GM19463 (cell line): ENCODE measurements at regions not wholly inside any gene's neighbourhood (a gene's known extent, or its start where the extent isn't known, plus 50 kb on each side); places are given as distances from the start of the nearest gene placed in this dataset.
"Not testable (repeated sequence)": the region's sequence is repeated elsewhere in the genome, so short reads cannot be mapped to it uniquely, and the experiment has no call there.

Experiments used
- ATAC-seq: cut with Tn5 transposase; IDR thresholded peaks from one replicate; pipeline ENCODE4 v1.9.1; 2021; ENCODE audit warnings: mild to moderate bottlenecking, moderate library complexity; ENCODE audit not compliant: unreplicated experiment

DNA sequence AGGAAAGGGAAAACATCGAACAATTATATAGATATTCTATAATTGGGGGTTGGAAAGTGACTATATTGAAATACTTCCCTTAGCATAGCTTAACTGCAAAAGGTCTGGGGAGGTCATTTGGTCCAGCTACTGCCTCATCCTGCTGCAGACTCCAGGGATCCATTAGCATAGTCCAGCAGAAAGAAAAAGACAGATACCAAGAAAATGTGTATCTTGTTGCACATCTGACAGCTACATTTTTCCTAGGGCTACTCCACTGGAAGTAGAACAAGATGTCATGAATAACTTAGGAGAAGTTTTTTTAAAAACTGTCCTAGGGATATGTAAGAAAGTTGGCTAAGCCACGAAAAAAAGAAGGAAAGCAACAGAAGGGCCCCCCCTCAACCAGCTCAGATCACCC, 92.9 kb upstream of the SLC30A5 start:
- no peak for ATAC-seq

DNA sequence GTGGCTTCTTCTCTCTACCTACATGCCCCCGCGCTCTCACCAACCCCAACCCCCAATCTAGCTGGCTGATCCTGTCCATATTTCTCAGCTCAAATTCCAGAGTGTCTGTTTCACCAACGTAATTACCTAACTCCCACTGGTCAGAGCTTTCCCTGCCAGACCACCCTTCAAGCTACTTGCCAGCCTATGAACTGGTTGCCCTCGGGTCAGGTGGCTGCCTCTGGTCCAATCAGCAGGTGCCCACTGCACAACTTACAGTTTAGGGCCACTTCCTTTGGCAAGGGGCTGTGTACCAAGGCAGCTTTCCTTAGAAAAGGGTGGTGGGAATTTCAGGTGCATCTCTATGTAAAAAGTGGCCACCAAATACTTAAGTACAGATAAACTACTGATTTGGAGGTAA, 92.2 kb upstream of the SLC30A5 start:
- no peak for ATAC-seq

DNA sequence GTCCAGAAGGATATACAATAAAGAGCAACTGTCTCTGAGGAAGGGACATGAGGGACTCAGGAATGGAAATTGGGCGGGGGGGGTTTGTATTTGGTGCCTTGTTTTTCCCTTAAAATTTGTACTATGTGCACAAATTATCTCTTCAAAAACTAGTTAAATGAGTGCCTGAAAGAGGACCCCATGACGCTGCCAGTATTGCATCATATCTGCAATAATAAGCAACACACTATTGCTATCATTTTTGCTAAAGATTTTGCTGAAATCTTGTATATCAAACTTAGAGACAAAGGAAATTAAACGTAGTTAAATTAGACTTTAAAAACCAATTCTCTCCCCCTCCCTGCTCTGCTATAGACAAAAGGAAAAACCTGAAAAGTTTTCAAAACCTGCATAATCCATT, 89.7 kb upstream of the SLC30A5 start:
- ATAC-seq: no peak

DNA sequence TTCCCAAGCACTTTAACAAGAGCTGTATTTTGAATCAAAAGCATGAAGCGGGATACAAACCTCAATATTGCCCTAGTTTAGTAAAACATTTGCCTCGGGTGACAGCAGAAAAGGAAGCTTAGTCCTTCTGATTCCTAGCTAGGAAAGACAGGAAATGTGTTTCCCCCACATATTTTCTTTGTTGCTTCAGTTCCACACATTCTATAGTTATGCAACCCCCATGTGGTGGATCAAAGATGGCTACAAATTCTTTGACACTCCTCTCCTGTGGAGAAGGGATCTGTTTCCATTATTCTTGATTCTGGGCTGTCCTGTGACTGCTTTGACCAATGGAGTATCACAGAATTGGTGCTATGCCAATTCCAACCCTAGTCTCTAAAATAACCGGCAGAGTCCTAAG, 89.1 kb upstream of the SLC30A5 start:
- no peak for ATAC-seq

DNA sequence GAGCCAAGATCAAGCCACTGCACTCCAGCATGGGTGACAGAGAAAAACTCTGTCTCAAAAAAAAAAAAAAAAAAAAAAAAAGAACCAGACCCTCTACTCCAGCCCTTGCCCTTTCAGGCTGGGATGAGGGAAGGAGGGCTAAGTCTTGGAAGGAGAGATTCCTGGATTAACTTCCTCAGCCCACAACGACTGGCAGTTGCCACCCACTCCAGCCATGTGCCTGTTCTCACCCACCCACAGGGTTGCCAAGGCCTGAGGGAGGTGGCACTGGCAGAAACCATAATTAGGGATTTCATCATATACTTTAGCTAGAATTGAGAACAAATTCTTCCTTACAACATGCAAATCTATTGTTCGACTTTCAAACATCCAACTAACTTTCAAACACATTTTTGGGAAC, 87.8 kb upstream of the SLC30A5 start:
- no peak for ATAC-seq

DNA sequence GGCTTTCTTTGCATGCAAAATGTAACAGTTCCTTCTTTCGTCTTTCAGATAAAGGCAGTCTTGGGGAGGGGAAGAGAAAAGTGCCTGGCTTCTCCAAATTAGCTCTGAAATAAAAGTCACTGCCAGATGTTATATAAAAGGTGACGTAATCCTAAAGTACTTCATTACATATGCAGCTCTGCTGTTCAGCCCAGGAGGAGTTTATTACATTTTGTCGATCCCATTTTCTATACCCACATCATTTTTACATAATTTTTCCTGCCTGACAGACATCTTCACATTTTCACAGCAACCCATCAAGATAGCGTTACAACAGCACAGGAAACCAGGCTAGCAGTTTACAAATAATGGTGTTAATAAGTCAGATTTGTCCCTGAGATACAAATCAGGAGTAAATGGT, 86.7 kb upstream of the SLC30A5 start:
- ATAC-seq: no peak

DNA sequence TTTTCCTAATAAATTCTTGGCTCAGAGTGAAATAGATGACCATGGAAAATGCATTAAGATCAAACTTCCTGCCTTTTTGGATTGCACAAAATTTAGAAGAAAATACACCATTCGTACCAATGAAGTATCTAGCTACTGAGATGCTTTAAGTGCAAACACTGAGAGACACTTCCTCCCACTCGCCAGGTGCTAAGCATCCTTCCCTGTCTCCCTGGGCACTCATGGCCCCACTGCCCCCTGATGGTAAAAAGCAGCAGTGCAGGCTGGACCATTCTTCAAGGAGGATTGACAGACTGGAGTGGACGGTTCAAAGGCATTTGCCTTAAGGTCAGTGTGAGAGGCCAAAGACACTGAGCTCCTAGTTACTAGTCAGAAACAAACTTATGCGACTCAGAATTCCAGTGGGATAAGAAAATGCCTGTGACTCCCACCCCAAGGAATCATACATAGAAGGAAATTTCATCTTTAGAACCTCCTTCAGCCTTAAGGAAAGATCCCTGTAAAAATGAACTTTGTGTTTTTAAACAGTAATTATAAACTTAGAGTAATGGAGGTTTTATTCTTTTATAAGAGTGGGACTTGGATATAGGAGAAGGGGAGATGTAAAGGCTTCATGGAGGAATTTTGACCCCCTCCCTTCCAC, 86.0 kb upstream of the SLC30A5 start:
- peak; percentile 87 for ATAC-seq

DNA sequence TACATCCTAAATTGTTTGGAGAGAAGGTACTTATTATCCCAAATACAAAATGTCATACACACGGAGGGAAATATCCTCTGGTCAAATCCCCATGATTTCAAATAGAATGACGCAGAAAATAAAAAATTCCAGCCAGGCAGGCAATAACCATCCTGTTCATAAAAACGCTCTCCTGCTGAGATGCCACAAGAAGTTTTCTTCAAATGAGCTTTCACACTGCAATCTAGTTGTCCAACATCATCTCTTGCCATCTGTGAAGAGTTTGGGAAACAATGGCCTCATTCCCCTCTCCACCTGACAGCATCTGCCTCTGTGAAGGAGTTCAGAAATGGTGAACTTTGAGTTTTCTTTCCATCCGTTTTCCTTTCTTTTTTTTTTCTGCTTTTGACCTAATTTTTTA, 83.3 kb upstream of the SLC30A5 start:
- no peak for ATAC-seq

DNA sequence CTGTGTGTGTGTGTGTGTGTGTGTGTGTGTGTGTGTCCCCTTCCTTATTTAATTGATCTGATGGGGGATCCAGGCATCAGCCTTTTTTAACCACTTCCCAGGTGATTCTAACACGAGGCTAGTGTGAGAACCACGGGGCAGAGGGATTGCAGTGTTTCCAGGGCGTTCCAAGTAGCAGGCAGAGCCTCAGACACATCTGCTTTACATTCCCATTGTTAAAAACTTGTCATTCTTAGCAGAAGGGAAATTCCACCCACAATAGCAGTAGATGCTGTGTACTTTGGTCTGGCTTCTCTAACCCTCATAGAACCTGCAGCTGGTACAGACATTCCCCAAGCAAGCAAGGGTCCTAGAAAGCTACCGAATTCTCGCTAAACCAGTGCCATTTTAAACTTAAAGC, 81.9 kb upstream of the SLC30A5 start:
- ATAC-seq: no peak

DNA sequence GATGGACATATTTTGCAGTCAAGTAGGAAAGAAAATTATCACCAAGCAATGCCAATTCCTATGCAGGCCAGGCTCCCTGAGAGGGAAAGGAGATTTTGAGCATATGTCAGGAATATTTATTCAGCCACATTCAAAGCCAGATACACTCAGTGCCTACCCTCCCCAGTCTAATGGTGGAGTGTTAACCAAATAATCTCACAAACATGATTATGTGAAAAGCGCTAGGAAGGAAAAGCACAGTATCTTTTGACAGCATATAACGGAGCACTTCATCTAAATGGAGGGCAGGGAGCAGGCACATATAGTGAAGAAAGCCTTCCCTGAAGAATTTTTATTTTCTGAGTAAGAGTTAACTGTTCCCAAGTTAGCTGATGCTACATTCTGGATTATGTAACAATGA, 80.3 kb upstream of the SLC30A5 start:
- ATAC-seq: no peak

DNA sequence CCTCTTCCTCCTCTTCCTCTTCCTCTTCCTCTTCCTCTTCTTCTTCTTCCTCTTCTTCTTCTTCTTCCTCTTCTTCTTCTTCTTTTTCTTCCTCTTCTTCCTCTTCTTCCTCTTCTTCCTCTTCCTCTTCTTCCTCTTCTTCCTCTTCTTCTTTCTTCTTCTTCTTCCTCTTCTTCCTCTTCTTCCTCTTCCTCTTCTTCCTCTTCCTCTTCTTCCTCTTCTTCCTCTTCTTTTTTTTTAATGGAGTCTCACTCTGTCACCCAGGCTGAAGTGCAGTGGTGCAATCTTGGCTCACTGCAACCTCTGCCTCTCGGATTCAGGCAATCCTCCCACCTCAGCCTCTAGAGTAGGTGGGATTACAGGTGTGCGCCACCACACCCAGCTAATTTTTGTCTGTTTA, 79.8 kb upstream of the SLC30A5 start:
- not testable (repeated sequence) for ATAC-seq

DNA sequence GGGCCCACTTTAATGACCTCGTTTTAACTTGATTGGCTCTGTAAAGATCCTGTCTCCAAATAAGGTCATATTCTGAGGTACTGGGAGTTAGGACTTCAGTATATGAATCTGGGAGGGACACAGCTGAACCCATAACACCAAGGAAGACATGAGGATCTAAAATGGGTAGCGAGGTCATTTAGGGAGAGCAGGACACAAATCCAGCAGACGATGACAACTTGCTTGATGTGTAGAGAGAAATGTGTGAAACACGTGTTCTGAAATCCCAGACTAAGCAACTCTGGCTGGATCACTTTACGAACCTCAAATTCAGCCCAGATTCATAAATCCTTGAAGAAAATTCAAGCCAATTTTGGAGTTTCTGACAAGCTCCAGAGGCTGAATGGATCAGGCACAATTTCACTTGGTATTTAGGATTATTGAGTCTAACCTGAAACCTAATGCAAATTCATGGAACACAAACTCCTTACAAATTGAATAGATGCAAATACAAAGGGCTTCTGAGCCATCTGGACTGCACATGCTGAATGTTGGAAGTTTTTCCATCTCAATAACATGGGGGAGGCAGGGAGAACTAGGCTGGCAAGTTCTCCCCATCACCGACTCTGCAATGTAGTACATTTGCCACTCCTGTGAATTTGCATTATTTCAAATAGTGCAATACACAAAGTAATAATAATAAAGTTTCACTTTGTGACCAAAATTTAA, 74.0 kb upstream of the SLC30A5 start:
- no peak for ATAC-seq

DNA sequence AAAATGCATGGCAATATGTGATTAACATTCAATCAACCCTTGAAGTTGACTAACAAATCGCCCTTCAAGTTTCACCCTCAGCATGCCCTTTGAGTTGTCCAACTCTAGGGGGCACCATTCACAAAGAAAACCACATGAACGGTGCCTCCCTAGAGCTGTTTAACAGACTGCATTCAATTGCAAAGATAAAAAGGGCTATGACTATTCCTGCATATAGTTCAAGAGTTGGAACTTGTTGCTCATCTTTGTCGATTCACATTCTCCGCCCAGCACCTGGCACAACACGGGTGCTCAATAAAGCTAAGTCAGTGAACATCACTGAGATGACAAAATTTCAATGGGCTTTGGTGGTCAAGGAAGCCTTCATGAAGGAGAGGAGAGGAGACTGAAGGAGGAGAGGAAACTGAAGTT, 69.6 kb upstream of the SLC30A5 start:
- no peak for ATAC-seq

DNA sequence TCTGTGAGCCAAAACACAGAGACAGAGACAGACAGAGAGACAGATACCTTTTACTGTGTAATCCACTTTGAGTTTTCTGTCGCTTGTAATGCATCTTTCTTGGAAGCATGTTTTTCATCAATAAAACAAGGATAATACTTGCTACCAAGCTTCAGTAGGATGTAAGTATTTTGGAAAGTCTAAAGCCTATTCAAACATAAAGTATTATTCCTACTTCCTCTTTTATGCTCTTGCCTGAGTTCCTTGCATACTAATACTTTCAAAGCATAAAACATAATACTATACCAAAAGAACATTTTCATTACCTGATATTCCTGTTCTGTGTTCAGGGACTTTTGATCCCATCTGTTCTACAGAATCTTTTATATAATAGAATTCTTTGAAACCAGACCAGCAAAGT, 64.5 kb upstream of the SLC30A5 start:
- ATAC-seq: no peak

DNA sequence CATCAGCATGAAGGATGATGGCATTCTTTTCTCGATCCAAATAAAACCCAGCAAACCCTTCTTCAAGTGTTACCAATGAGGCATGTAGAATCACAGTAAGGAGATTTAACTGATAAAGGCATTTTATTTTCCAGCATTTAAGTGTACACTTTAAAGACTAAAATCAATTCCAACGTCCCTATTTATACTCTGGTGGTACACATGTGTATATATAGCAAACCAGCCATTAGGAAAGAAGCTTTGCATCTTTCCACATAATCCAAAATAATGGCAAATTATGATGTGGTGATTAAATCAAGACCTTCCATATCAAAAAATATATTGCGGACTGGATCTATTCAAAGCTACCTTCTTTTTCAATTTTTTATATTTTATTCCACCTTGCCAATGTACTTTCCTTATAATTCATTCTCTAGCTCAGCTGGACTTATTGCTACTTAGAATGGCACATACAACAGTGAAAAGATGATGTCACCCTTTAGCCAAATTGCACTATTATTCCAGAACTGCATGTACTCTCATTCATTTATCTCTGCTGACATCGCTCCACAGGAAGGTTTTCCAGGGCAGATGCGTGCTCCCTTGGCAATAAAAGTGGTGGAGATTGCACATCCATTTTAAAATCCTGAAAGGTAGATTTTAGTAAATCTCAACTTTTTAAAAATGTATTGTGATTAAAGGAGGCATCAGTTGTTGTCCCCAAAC, 63.3 kb upstream of the SLC30A5 start:
- no peak for ATAC-seq

DNA sequence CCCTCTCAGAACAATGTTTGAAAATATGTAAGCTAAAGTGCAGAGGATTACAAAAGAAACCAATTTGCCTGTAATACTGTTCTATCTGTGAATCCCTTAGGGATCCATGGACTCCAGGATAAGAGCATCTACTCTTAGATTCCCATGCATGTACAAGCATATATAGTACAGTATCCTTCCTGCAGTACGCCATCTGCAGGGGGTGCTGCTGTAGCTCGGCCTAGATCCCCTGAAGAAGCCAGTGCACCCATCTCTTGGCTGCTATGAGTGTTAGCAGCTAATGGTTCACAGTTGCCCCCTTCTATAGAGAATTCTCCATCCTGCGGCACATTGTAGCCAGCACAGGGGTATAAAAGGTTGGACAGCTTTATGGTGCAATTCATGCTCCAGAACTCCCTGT, 61.8 kb upstream of the SLC30A5 start:
- ATAC-seq: no peak

DNA sequence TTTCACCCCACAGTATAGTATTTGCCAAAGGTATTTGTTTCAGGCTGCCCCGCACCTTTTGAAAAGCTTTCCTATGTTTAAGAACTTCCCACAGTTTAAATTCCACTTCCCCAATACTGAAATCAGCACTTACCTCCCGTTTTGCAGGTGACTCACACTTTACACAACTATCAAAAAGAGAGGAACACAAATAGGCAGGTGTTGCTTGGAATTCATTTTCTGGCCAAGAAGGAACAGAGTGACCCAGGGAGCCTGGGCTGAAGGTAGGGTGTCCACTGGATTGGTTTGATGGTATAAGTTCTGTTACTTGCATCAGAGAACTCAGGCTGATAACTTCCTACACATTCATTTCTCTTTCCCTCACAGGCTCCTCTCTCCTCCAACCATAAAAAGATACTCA, 60.1 kb upstream of the SLC30A5 start:
- ATAC-seq: no peak

DNA sequence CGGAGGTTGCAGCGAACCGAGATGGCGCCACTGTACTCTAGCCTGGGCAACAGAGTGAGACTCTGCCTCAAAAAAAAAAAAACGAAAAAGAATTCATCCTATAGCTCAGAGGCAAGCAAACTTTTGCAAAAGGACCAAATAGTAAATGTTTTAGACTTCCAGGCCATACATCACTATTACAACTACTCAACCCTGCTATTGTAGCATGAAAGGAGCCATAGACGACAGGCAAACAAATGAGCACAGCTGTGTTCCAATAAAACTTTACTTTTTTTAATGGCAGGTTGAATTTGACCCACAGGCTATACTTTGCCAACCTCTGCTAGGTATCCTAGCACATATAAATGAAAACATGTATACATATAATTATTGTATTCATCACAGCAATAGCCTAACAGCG, 58.9 kb upstream of the SLC30A5 start:
- ATAC-seq: no peak

DNA sequence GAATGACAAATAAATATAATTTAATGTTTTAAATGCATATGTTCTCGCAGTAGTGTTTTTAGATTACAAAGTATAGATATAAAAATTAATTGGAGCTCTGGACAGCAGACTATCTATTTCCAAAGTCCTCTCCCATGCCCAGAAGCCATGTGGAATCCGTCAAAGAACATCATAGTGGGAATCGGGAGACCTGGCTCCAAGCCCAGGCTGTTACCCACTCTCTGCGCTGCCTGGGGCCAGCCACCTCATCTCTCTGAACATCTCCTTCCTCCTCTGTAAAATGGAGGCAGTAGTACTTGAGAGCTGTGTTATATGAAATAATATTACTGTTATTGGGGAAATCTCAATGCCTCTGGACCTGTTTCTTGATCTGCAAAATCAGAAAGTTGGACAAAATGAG, 58.1 kb upstream of the SLC30A5 start:
- no peak for ATAC-seq

DNA sequence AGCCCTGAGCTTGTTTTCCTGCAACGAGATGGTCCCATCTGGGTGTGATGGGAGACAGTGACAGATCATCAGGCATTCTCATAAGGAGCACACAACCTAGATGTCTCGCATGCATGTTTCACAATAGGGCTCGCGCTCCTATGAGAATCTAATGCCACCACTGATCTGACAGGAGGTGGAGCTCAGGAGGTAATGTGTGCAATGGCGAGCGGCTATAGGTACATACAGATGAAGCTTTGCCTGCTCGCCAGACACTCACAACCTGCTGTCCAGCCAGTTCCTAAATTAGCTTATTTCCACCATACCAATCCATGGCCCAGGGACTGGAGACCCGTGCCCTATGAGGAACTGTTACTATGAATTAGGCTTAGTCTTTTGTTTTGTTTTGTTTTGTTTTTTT, 55.3 kb upstream of the SLC30A5 start:
- ATAC-seq: no peak

DNA sequence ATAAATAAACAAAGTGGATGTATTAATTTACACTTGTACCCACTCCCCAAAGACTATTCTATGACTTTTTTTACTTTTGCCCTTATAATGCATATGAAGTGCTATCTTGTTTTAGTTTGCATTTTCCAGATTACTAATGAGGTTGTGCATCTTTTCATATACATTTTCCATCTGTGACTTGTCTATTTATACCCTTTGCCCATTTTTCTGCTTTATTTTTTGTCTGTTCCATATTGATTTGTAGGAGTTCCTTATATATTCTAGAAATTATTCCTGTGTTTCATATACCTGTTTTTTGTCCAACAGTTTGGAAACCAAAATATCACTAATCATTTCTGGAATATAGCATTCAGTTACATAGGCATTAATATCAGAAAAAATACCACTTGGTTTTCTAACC, 54.0 kb upstream of the SLC30A5 start:
- ATAC-seq: no peak

DNA sequence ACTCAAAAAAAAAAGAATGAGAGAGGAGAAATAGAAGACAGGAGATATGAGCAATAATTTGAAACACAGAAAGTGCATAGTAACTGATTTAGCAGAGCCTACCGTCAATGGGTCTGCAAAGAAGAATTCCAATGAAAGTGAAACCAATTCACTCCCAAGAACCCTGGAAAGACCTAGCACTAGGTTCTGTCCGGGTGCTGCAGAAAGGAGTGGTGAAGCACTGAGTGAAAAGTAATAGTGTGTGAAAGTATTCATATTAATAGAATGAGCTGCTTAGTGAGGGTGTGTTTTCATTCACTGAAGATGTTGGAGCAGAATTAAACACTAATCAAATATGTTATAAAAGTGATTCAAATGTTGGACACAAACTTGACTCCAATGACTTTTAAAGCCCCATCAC, 51.3 kb upstream of the SLC30A5 start:
- peak; percentile 19 for ATAC-seq
